HTR-8/SVneo (cell line): ENCODE measurements at regions not wholly inside any gene's neighbourhood (a gene's known extent, or its start where the extent isn't known, plus 50 kb on each side); places are given as distances from the start of the nearest gene placed in this dataset.

ENCODE experiments used
- DNase-seq: peaks from one replicate; pipeline ENCODE4 v3.0.0; 2011; ENCODE audit warnings: low spot score, mixed read lengths; ENCODE audit not compliant: insufficient read length
- FAIRE-seq: peaks from 2 replicates; lab custom pipeline; 2011; peaks lifted over from hg19 to GRCh38; lab: Jason Lieb, UNC

DNA sequence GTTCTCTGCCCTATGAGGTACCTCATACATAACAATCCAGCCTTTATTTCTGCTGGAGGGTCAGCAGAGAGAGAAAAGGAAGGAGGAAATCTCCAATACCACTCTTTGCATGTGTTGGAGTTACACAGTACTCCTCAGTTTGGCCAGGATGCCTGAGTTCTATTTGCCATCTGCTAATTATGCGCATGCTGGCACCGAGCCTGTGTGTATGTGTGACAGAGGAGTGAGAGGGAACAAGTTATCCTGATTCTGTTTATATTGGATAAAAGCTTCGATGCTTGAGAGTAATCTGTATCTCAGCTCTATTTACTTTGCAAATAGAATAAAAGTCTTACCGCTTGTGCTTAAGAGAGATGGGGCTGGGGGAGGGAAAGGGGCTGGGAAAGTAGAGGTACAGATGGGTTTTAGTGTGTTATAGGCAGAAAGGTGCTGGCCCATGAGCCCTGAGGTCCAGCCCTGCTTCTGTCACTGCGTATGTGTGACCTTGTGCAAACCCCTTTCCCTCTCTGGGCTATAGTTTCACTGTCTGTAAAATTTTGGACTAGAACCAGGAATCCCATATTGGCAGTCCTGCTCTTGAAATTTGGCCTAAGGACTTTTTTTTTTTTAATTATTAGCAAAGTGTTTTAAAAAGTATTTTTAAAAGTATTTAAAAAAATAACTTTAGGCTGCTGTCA is 54.5 kb upstream of the PLXNA2 start:
- DNase-seq (no peak), FAIRE-seq (no peak)

DNA sequence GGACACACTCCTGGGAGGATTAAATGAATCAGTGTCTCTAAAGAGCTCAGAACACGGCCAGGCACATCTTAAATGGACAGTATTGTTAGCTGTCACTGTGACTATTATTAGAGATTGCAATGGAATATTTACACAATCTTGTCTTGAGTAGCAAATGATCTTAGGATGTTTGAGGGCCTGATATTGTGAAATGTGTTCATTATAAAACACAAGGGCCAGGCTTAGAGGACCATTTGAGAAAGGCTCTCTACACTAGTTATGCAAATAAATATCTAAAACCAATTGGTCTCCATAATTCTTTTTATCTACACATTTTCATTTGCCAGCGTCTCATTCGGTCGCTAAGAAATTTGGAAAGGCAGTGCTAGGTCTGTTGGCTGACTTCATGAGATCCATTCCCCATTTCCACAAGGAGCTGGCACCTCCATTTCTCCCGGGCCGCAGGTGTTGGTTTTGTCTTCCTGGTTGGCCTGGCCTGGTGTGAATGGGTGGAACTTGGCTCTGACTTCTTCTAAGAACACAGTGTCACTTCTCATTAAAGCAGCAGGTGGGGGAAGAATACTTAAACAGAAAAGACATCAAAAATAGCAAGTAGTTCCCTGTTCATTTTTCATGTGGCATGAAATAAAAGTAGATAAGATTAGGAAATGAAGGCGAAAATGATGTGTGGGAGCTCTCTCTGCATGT is 56.0 kb upstream of the PLXNA2 start:
- no peak for FAIRE-seq
- no peak for DNase-seq

GRCh38 chr1:208302699-208303238 is 58.6 kb upstream of the PLXNA2 start:
- DNase-seq (no peak), FAIRE-seq (no peak)

DNA sequence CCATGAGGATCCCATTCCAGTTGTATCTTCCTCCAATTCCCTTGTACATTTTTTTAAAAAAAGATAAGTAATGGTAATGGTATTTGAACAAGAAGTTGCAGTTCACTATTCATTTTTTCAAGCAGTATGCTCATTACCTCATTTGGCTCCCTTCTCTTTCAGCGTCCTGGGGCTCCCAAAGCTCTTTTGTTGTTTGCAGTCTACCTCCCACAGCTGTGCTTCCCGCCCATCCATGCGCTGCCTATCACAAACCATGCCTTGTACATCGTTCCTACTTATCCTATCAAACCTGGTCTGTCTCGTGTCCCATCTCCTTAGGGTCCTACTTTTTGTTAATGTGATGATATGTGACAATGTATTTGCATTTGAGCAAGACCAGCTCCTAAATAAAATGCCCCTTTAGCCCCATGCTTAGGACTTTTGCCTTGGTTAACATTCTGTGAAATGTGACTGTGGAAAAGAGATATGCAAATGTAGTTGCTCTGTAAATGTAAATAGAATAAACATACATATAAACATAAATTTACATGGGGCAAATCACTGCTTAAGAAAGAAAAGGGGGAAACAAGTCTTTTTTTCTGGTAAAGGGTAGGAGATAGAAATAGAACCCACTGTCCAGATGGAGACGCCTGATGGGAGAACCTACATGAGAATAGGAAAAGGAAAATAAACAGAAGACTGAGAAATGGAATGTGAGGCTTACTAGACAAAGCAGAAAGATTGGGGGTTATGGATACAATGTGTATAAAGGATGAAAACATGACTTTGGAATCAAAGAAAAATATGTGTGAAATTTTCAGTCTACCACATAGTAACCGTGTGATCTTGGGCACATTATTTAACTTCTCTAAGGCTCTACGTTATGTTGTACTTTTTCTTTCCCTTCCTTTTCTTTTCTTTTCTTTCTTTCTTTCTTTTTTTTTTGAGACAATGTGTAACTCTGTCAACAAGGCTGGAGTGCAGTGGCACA is 59.8 kb upstream of the PLXNA2 start:
- FAIRE-seq (no peak), DNase-seq (no peak)

DNA sequence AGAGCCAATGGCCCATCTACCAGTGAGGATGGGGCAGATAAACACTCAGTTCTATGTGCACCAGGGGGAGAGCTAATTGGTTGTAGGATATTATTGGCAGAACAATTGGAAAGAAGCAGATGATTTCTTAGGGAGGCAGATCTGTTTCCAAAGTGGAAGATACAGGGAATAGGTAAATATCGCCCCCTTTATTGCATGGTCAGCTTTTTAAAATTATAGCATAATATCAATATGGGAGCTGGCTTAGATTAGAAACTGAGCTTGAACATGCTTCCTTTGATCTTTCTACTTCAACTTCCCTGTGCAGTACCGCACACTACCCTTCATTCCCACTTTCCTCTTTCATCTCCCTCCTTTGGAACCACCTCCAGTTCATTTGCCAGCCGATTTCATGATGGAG is 64.0 kb upstream of the PLXNA2 start:
- DNase-seq (no peak), FAIRE-seq (no peak)

GRCh38 chr1:208309771-208310170 is 65.6 kb upstream of the PLXNA2 start:
- DNase-seq = no peak
- no peak for FAIRE-seq

- DNase-seq (no peak), FAIRE-seq (no peak)
Measured at GRCh38 chr1:208312706-208313105, 68.5 kb upstream of the PLXNA2 start.

DNA sequence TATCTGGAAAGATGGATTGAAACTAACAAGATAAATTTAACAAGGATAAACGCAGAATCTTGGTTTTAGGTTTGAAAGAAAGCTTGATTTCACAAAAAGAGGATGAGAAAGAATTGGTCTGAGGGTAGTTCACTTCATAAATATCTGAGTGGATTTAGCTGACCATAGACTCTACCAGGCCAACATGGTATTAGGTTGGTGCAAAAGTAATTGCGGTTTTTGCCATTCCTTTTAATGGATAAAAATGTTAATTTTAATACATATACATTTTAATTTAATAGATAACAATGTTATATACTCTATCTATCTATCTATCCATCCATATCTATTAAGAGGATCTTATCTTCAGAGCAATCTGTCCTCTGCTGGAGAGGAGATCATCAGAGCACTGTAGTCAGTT is 70.2 kb upstream of the PLXNA2 start:
- no peak for FAIRE-seq

GRCh38 chr1:208318150-208318734 is 74.1 kb upstream of the PLXNA2 start:
- FAIRE-seq = no peak
- no peak for DNase-seq

More for the DNA sequence above, 70.2 kb upstream of the PLXNA2 start:
- DNase-seq = no peak

DNA sequence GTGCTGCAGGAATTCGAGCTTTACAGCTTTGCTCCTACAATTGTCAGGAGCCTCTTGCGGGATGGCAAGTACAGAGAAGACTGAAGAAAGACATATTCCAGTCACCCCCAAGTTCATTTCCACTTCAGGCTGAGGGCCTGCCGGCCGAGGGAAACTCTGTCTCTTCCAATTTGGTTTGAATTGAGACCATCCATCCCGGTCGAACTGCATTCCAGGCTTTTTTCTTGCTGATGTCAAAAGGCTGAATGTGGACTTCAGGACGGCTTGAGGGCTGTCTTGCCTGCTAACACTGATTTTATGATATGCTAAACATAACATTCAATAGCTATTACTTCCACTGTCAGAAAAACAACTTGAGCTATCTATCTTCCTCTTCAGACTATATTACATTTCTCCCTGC is 79.8 kb upstream of the PLXNA2 start:
- FAIRE-seq (no peak), DNase-seq (no peak)

GRCh38 chr1:208326033-208326432 is 81.8 kb upstream of the PLXNA2 start:
- DNase-seq (no peak), FAIRE-seq (peak; percentile 13)

- FAIRE-seq (peak; percentile 52), DNase-seq (no peak)
Measured at GRCh38 chr1:208329300-208329699, 85.1 kb upstream of the PLXNA2 start.

DNA sequence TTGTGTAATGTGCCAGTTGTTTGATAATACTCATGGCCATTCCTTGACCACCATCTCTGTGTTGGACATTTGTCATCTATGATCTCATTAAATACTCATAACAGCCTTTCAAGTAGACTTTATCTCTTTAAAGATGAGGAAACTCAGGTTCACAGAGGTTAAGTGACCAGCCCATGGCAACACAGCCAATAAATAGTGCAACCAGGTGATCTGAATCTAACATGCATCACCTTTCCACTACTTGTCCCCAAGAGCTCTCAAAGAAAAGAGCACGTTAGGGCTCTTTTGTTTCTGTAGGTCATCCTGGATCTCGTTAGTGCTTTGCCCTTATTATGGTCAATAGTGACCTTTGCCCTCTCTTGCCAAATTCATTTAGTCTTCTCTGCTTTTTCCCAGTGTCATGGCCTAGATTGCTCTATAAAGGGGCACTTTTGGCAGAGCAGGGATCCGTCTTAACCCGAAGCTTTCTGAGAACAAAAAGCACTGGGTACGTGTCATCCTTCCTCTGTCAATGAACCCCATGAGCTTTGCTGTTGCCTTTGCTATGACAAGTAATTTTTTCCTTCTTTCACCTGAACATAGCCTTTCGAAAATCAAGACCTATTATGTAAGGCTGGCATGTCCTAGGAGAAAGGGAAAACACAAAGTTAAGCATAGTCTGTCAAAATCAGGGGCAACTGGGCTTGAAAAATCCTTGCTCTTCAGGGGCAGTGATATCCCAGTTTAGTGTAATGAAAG is 88.0 kb upstream of the PLXNA2 start:
- FAIRE-seq = no peak
- no peak for DNase-seq

DNA sequence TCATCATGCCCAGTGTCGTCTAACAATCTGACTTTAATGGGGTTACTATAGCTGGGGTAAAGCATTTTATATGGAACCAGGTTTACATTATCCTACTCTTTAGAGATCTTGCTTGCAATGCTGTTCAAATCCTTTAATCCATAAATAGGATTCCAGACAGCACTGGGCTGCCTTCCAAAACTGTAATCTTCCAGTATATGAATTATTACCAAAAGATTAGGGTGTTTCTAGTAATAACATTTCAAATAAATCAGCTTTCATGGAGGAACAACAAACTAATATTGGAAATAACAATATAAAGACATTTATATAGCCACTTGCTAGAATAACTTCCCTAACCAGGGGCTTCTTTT is 88.6 kb upstream of the PLXNA2 start:
- FAIRE-seq (no peak), DNase-seq (no peak)

DNA sequence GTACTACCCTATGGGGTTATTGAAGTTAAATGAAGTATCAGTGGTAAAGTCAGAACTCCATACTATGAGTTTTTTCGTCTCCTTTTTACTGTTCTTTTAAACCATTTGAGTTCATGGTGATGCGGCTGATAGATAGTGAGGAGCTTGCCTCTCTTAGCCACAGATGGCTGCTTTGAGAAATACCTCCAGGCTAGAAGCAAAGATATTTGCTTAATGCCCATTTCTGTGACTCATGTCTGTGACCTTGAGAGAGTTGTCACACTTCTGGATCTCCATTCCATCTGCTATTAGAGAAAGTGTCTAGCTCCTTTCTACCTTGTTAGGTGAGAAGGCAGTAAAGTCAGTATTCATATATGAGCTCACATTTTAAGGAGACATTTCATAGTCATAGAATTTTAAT is 89.5 kb upstream of the PLXNA2 start:
- FAIRE-seq (no peak), DNase-seq (no peak)

GRCh38 chr1:208335371-208336136 is 91.4 kb upstream of the PLXNA2 start:
- DNase-seq = no peak
- FAIRE-seq = no peak

- FAIRE-seq (no peak), DNase-seq (no peak)
Measured at GRCh38 chr1:208336137-208336518, 91.9 kb upstream of the PLXNA2 start.

DNA sequence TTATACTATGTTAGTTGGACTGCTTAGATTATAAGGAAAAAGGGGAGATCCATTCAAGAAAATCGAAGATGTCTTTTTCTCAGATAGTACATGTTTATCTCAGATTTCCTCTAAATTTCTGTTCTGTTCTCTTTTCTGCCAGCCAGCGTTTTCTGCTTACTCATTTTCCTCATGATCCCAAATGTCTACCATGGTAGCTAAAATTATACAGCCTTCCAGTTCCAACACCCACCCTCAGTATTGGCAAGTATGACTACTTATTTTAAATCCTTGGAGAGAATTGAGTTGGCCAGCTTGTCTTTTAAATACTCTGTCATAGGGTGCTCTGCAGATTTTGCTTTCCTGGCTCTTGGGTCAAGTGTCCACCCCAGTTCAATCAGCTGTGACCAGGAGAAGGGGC is 95.7 kb upstream of the PLXNA2 start:
- FAIRE-seq = no peak
- no peak for DNase-seq

GRCh38 chr1:208343226-208343625 is 99.0 kb upstream of the PLXNA2 start:
- DNase-seq = no peak
- no peak for FAIRE-seq
